Heart left ventricle (tissue), 16 donors: ENCODE measurements at regions not wholly inside any gene's neighbourhood (a gene's known extent, or its start where the extent isn't known, plus 50 kb on each side); places are given as distances from the start of the nearest gene placed in this dataset.
"Not testable (repeated sequence)": the region's sequence is repeated elsewhere in the genome, so short reads cannot be mapped to it uniquely, and the experiment has no call there.

Source experiments
- ATAC-seq, 4 donors: fragments of 200-7000 bp; cut with Tn5 transposase; one replicate each; pipeline ENCODE4 v1.9.1; 2020 to 2022; ENCODE audit warnings: moderate library complexity in 4 of 4, mild to moderate bottlenecking in 3 of 4, moderate number of reproducible peaks in 1 of 4
- DNase-seq, 5 donors: peaks; one replicate each; pipeline ENCODE4 v3.0.0-alpha.2; 2020
- H3K27ac ChIP-seq, 12 donors: fragments of 200-600 bp; sonication (generic) in 4 of 12; one replicate each; pipeline versions ENCODE4 v1.5.0 to v1.8.0; 2016 to 2022; ENCODE audit warnings: mild to moderate bottlenecking in 2 of 12
- H3K27me3 ChIP-seq, 9 donors: fragments of 200-600 bp; sonication (generic) in 2 of 9; one replicate each; pipeline versions ENCODE4 v1.5.1 to v1.8.0; 2016 to 2022; ENCODE audit warnings: mild to moderate bottlenecking in 3 of 9
- H3K36me3 ChIP-seq, 9 donors: fragments of 200-600 bp; sonication (generic) in 2 of 9; one replicate each; pipeline versions ENCODE4 v1.5.0 to v1.8.0; 2018 to 2022; ENCODE audit warnings: mild to moderate bottlenecking in 2 of 9
- H3K4me1 ChIP-seq, 12 donors: fragments of 200-600 bp; sonication (generic) in 4 of 12; one replicate each; pipeline versions ENCODE4 v1.5.0 to v1.8.0; 2016 to 2022; ENCODE audit warnings: mild to moderate bottlenecking in 3 of 12
- H3K4me3 ChIP-seq, 12 donors: fragments of 200-600 bp; sonication (generic) in 4 of 12; one replicate each; pipeline versions ENCODE4 v1.5.0 to v1.8.0; 2017 to 2022; ENCODE audit warnings: mild to moderate bottlenecking in 9 of 12, moderate library complexity in 4 of 12
- H3K9me3 ChIP-seq, 12 donors: fragments of 200-600 bp; sonication (generic) in 4 of 12; one replicate each; pipeline versions ENCODE4 v1.5.0 to v1.8.0; 2016 to 2022; ENCODE audit warnings: mild to moderate bottlenecking in 1 of 12
- POLR2A ChIP-seq, 2 donors: fragments of 450-650 bp; IDR thresholded peaks; one replicate each; pipeline ENCODE4 v1.6.1; 2017; ENCODE audit warnings: antibody characterized with exemption in 2 of 2, mild to moderate bottlenecking in 2 of 2, moderate library complexity in 2 of 2
- WGBS, 4 donors: extraction: QIAGEN DNeasy Blood & Tissue Kit in 2 of 4; methylation state at CpG; one replicate each; pipeline versions ENCODE4 v1.1.5 to v1.1.7; 2013 to 2018; 5-methylcytosine and 5-hydroxymethylcytosine counted together
- intact Hi-C, 10 donors: fragments of 100-400 bp; cut with DNase I; formaldehyde crosslinking; loops; one replicate each; pipeline versions ENCODE4 v1.11.1 to v1.14.2; 2022
- TF ChIP-seq, protein P1 (sequence below), 12 donors: fragments of 200-600 bp; sonication (generic) in 4 of 12; IDR thresholded peaks; one replicate each; pipeline versions ENCODE4 v1.5.0 to v1.8.0; 2018 to 2022; ENCODE audit warnings: antibody characterized with exemption in 12 of 12, mild to moderate bottlenecking in 5 of 12
- donor health status: ischemic (EF 13 %, LVEDD 7.1; RV severe dilation, severe dysfunction).
- donor health status: healthy with polysubstance abuse.
- donor health status: DM: no; HTN: yes; CAD: no.
- donor health status: DM: no; HTN: no; CAD: no.
- donor health status: ischemic (EF 25% LVEDD 6.9; RV normal size, moderate dysfunction).
- donor health status: ischemic (EF 25% LVEDD 5.7; RV mildly dilated, moderate dysfunction).
- donor health status: healthy.
- donor health status: DM: yes; HTN: yes; CAD: no.
- donor health status: ischemic (EF 35%, LVEDD 5.7; RV mildly dilated, moderate dysfunction).
- donor health status: nonischemic (EF 11% LVEDD 7.7; RV severe dilation, severe dysfunction).
- donor health status: DM: yes; HTN: yes; CAD: no.
- donor health status: PGD.
- donor health status: ischemic (EF 29% LVEDD 5.4; RV normal size, mild dysfunction).
- donor health status: nonischemic (EF 23%, LVEDD 6.1; RV moderate dilation, normal function).

DNA sequence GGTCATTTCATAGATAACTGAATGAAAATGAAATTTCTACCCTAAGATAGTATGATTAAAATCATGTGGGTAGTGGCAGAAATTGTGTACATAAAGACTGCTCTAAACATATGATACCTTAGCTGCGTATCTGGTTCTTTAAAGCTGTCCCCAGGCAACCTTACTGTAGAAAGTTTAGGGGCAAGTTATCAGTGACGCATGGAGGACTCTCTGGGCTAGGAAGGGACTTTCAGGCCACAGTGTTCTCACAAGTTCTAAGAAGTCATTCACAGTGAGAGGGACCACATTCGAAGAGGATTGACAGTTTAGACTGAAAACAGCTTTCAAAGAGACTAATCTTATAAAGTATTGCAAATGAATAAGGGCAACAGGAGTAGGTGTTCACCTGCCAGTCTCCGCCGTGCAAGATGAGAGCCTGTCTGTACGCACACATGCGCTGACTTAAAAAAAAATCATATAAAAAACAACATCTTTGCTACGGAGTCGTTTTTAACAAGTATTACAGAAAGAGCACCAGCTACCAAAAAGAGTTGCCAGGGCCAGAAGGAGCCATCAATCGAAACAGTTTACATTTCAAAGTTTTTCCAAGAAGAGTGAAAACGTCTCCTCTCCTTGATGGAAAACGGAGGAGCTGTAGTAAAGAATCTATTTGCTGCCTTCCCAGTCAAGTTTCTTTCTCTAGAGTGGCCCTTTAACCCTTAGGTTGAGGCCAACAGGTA, 146.3 kb downstream of the CETN3 start:
- no peaks in the 10 kb centered on the region for H3K9me3 ChIP-seq
- no peaks in the 10 kb centered on the region for H3K27me3 ChIP-seq
- H3K4me1 ChIP-seq, result peaks cover 0 to 5% (median 0%) of the 10 kb centered on the region in 12 donors
- intact Hi-C loops, result loop anchor here in 4 of 10 donors (10.0 kb wide), 4 partner anchors 258 to 1538 kb away; partner anchors contain the start of gene MEF2C (in 2 of the 4)
- ATAC-seq, result no peak
- H3K27ac ChIP-seq, result no peak overlapping the region
- DNase-seq, result no peak
- TF ChIP-seq POLR2A (IDR thresholded peaks at IDR 0.05), result no peak
- TF ChIP-seq, protein P1, sequence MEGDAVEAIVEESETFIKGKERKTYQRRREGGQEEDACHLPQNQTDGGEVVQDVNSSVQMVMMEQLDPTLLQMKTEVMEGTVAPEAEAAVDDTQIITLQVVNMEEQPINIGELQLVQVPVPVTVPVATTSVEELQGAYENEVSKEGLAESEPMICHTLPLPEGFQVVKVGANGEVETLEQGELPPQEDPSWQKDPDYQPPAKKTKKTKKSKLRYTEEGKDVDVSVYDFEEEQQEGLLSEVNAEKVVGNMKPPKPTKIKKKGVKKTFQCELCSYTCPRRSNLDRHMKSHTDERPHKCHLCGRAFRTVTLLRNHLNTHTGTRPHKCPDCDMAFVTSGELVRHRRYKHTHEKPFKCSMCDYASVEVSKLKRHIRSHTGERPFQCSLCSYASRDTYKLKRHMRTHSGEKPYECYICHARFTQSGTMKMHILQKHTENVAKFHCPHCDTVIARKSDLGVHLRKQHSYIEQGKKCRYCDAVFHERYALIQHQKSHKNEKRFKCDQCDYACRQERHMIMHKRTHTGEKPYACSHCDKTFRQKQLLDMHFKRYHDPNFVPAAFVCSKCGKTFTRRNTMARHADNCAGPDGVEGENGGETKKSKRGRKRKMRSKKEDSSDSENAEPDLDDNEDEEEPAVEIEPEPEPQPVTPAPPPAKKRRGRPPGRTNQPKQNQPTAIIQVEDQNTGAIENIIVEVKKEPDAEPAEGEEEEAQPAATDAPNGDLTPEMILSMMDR (IDR thresholded peaks at IDR 0.05), result no peak
- WGBS, 4 donors, result 77 to 85% (median 83%) methylated on average over 12 of the region's 12 CpGs
- H3K36me3 ChIP-seq, result no peaks in the 10 kb centered on the region
- no peak overlapping the region for H3K4me3 ChIP-seq

DNA sequence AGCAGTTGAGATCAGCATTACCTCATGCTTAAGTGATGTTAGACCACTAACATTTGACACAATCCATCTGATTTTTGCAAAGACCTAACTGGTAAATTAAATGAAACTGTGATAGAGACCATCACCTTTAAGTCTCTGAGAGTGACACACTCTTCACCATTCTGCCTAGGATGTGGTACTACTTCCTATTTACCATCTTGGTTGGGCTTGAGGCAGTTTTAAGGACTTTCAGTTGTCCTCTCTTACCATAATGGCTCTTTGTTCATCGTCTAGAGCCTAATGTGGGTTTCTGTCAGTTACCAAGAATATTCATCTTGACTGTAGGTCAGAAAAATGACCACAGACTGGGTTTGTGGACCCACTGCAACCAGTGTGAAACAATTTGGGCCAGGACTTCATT, 158.1 kb downstream of the CETN3 start:
- H3K4me1 ChIP-seq, result no peaks in the 10 kb centered on the region
- intact Hi-C loops, result no loop called here
- no peaks in the 10 kb centered on the region for H3K9me3 ChIP-seq
- no peak overlapping the region for H3K27ac ChIP-seq
- TF ChIP-seq, protein P1 (IDR thresholded peaks at IDR 0.05), result no peak
- TF ChIP-seq POLR2A (IDR thresholded peaks at IDR 0.05), result no peak
- no peak overlapping the region for H3K4me3 ChIP-seq
- ATAC-seq, result no peak
- H3K36me3 ChIP-seq, result no peaks in the 10 kb centered on the region
- WGBS, 4 donors, result 87 to 94% (median 92%) methylated on average over 1 of the region's 1 CpG
- no peaks in the 10 kb centered on the region for H3K27me3 ChIP-seq
- no peak for DNase-seq

DNA sequence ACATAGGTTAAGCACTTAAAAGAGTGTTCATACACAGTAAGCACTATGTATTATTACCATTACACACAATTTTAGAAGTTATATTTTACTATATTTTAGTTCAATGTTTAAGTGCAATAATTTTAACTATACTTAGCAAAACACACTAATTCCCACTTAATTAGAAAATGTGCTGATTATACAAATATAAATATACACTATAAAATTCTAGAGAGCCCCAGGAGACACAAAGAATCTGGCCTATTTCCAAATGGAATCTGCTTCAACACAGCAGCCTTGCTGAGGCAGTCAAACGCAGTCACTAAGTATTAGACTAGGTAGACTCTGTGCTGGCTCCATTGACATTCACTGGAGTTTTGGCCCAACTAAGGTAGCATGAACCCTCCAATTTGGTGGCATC, 160.9 kb downstream of the CETN3 start:
- H3K4me1 ChIP-seq, result no peaks in the 10 kb centered on the region
- no peak overlapping the region for H3K4me3 ChIP-seq
- no peak overlapping the region for H3K27ac ChIP-seq
- H3K9me3 ChIP-seq, result no peaks in the 10 kb centered on the region
- no peaks in the 10 kb centered on the region for H3K36me3 ChIP-seq
- TF ChIP-seq, protein P1 (IDR thresholded peaks at IDR 0.05), result no peak
- no peak for TF ChIP-seq POLR2A (IDR thresholded peaks at IDR 0.05)
- intact Hi-C loops, result no loop called here
- ATAC-seq (no peak), DNase-seq (no peak)
- WGBS, 4 donors, result 31 to 60% (median 48%) methylated on average over 1 of the region's 1 CpG
- H3K27me3 ChIP-seq, result no peaks in the 10 kb centered on the region

DNA sequence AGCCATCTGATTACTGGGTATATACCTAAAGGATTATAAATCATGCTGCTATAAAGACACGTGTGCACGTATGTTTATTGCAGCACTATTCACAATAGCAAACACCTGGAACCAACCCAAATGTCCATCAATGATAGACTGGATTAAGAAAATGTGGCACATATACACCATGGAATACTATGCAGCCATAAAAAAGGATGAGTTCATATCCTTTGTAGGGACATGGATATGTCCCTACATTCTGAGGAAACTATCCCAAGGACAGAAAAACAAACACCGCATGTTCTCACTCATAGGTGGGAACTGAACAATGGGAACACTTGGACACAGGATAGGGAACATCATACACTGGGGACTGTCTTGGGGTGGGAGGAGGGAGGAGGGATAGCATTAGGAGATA, 165.7 kb downstream of the CETN3 start:
- intact Hi-C loops, H3K4me1 ChIP-seq, H3K4me3 ChIP-seq, H3K36me3 ChIP-seq, ATAC-seq, H3K9me3 ChIP-seq, H3K27me3 ChIP-seq, H3K27ac ChIP-seq, DNase-seq: not testable (repeated sequence)
- WGBS, 4 donors, result 79 to 94% (median 93%) methylated on average over 3 of the region's 3 CpGs

DNA sequence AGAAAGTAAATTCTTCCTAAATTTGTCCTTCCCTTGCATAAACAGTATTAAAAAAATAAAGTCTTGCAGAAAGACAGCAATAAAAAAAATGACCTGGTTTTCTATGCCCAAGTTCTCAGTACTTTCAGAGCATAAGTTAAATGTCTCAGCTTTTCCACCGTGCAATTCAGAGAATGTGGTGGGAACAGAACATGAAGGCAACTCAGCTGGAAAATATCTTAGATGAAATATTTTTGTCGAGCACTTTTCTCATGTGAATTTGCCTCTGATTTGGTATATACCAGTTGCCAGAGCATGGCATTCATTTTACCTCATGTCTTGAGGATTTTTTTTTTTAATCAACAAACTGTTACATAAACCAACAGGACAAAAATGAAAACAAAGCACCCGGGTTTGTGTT, 176.1 kb downstream of the CETN3 start:
- no peak for DNase-seq
- intact Hi-C loops, result no loop called here
- no peak for TF ChIP-seq POLR2A (IDR thresholded peaks at IDR 0.05)
- TF ChIP-seq, protein P1 (IDR thresholded peaks at IDR 0.05), result no peak
- Histone ChIP-seq H3K4me1 (no peaks in the 10 kb centered on the region), H3K9me3 (no peaks in the 10 kb centered on the region), H3K27me3 (no peaks in the 10 kb centered on the region), H3K36me3 (no peaks in the 10 kb centered on the region), H3K27ac (no peak overlapping the region), H3K4me3 (no peak overlapping the region)
- 66 to 79% (median 70%) methylated on average over 3 of the region's 3 CpGs for WGBS, 4 donors
- no peak for ATAC-seq
